ENCODE measurements at regions not wholly inside any gene's neighbourhood (a gene's known extent, or its start where the extent isn't known, plus 50 kb on each side); places are given as distances from the start of the nearest gene placed in this dataset.

GRCh38 chr11:70780246-70780535, 381.9 kb downstream of the CTTN start:
- Histone ChIP-seq H3K4me2 (ENCODE audit: low read depth, low read length) (no peak overlapping the region), H3K4me3 (replicated peaks in 1 of 3; ENCODE audit: insufficient read depth in 1 of 3, low read depth in 2 of 3, low read length in 3 of 3) (no peak overlapping the region), H3K27me3 (ENCODE audit: control insufficient read depth in 1 of 2, insufficient read depth in 2 of 2, low read length in 2 of 2) (no peaks in the 10 kb centered on the region), H3K9ac (ENCODE audit: insufficient read depth, low read depth, low read length) (no peak overlapping the region), H3K36me3 (replicated peaks in 1 of 2; ENCODE audit: control insufficient read depth in 1 of 2, insufficient read depth in 2 of 2, low read length in 2 of 2) (peaks cover 0 to 5% of the 10 kb centered on the region in 2 experiments; a peak in 3 of 5 replicates), H3K27ac (ENCODE audit: extremely low read length, insufficient read depth, low read length) (no peak overlapping the region), H4K20me1 (ENCODE audit: insufficient read depth, low read length) (peaks cover 10% of the 10 kb centered on the region), H3K9me3 (ENCODE audit: low read length) (no peaks in the 10 kb centered on the region), H3K79me2 (ENCODE audit: insufficient read depth, low read length) (no peaks in the 10 kb centered on the region), H2AFZ (ENCODE audit: low read length) (no peak overlapping the region), H3K4me1 (ENCODE audit: insufficient read depth, low read length) (no peaks in the 10 kb centered on the region)
- in situ Hi-C loops (cut with HindIII; ENCODE audit: extremely low pct_ligation_motif_present, low pct_unique_long_range_greater_than_20kb) = no loop called here
- DNase-seq (ENCODE audit: low spot score) = no peak
- WGBS (ENCODE audit: low lambda C conversion rate) = no CpG with 5 or more reads among the region's 1 CpG
- intact Hi-C loops (cut with micrococcal nuclease; ENCODE audit: unreplicated experiment) = no loop called here
- CTCF ChIA-PET (ENCODE audit: low intra/inter-chr PET ratio, low total read pairs) = no interaction called here
- POLR2A ChIA-PET = no interaction called here
- FAIRE-seq = no peak
- no peak for TF ChIP-seq ZNF740 (CRISPR knock-in tag; IDR thresholded peaks at IDR 0.05)
- no peak for TF ChIP-seq RBFOX2 (IDR thresholded peaks at IDR 0.05; ENCODE audit: low read depth, low read length)
- TF ChIP-seq TP53 (CRISPR knock-in tag; conservative IDR thresholded peaks at IDR 0.05) = no peak
- no TSS peak for BruUV-seq (replicated peaks)
- ATAC-seq = no peak

GRCh38 chr11:70782401-70782913, 384.1 kb downstream of the CTTN start:
- Histone ChIP-seq H3K4me2 (ENCODE audit: low read depth, low read length) (no peak overlapping the region), H3K36me3 (replicated peaks in 1 of 2; ENCODE audit: control insufficient read depth in 1 of 2, insufficient read depth in 2 of 2, low read length in 2 of 2) (peaks cover 6 to 11% of the 10 kb centered on the region in 2 experiments; a peak in 3 of 5 replicates), H3K9ac (ENCODE audit: insufficient read depth, low read depth, low read length) (no peak overlapping the region), H4K20me1 (ENCODE audit: insufficient read depth, low read length) (peaks cover 24% of the 10 kb centered on the region), H3K9me3 (ENCODE audit: low read length) (no peaks in the 10 kb centered on the region), H3K27ac (ENCODE audit: extremely low read length, insufficient read depth, low read length) (no peak overlapping the region), H3K79me2 (ENCODE audit: insufficient read depth, low read length) (peaks cover 2% of the 10 kb centered on the region), H2AFZ (ENCODE audit: low read length) (no peak overlapping the region), H3K4me1 (ENCODE audit: insufficient read depth, low read length) (no peaks in the 10 kb centered on the region), H3K27me3 (ENCODE audit: control insufficient read depth in 1 of 2, insufficient read depth in 2 of 2, low read length in 2 of 2) (no peaks in the 10 kb centered on the region), H3K4me3 (replicated peaks in 1 of 3; ENCODE audit: insufficient read depth in 1 of 3, low read depth in 2 of 3, low read length in 3 of 3) (no peak overlapping the region)
- intact Hi-C loops (cut with micrococcal nuclease; ENCODE audit: unreplicated experiment) (no loop called here), in situ Hi-C loops (cut with HindIII; ENCODE audit: extremely low pct_ligation_motif_present, low pct_unique_long_range_greater_than_20kb) (no loop called here)
- ATAC-seq (no peak), DNase-seq (ENCODE audit: low spot score) (no peak), FAIRE-seq (no peak)
- BruUV-seq (replicated peaks) = no TSS peak
- no peak for TF ChIP-seq ZNF674 (CRISPR knock-in tag; IDR thresholded peaks at IDR 0.05; ENCODE audit: low read depth)
- TF ChIP-seq FOXK2 (IDR thresholded peaks at IDR 0.05) = no peak
- TF ChIP-seq GFI1 (CRISPR knock-in tag; IDR thresholded peaks at IDR 0.05; ENCODE audit: borderline replicate concordance) = no peak
- TF ChIP-seq CEBPZ (IDR thresholded peaks at IDR 0.05; ENCODE audit: low read length) = no peak
- TF ChIP-seq PHF8 (CRISPR knock-in tag; IDR thresholded peaks at IDR 0.05) = no peak
- ChIA-PET CTCF (ENCODE audit: low intra/inter-chr PET ratio, low total read pairs) (no interaction called here), POLR2A (no interaction called here)
- 87% methylated on average over 16 of the region's 16 CpGs for WGBS (ENCODE audit: low lambda C conversion rate)
